ENCODE measurements at regions not wholly inside any gene's neighbourhood (a gene's known extent, or its start where the extent isn't known, plus 50 kb on each side); places are given as distances from the start of the nearest gene placed in this dataset.

DNA sequence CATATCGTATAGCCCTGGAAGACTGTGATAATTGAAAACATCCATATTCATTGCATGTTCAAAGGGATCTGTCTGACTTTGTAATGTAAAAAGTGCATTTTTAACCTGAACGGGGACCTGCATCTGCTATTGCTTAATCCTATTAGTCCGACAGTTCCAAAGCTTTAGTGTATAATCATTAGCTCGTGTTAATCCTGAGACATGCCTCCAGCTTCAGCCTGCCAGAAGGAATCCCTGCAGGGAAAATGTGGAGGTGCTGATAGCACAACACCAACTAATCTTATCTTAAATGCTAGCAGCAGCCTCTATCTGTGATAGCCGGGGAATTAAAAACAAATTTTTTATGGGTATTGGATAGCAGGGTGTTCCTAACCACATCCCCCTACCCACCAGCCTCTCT, 495.2 kb downstream of the TLE4 start:
- TF ChIP-seq, protein P1, sequence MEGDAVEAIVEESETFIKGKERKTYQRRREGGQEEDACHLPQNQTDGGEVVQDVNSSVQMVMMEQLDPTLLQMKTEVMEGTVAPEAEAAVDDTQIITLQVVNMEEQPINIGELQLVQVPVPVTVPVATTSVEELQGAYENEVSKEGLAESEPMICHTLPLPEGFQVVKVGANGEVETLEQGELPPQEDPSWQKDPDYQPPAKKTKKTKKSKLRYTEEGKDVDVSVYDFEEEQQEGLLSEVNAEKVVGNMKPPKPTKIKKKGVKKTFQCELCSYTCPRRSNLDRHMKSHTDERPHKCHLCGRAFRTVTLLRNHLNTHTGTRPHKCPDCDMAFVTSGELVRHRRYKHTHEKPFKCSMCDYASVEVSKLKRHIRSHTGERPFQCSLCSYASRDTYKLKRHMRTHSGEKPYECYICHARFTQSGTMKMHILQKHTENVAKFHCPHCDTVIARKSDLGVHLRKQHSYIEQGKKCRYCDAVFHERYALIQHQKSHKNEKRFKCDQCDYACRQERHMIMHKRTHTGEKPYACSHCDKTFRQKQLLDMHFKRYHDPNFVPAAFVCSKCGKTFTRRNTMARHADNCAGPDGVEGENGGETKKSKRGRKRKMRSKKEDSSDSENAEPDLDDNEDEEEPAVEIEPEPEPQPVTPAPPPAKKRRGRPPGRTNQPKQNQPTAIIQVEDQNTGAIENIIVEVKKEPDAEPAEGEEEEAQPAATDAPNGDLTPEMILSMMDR (IDR thresholded peaks at IDR 0.05; ENCODE audit: insufficient read depth, low read length, poor library complexity, severe bottlenecking) = no peak
- TF ChIP-seq EZH2phosphoT487 (conservative IDR thresholded peaks at IDR 0.05; ENCODE audit: low read length) = no peak
